Stimulated activated CD8-positive, alpha-beta memory T cell treated with anti-CD3 and anti-CD28 coated beads, Interleukin-15, amount 100 ng/mL, for 4 hours (primary cell): ENCODE measurements at regions not wholly inside any gene's neighbourhood (a gene's known extent, or its start where the extent isn't known, plus 50 kb on each side); places are given as distances from the start of the nearest gene placed in this dataset.

ENCODE experiments used
- DNase-seq, 2 donors: peaks; one replicate each; pipeline ENCODE4 v3.0.0-alpha.2; 2020; ENCODE audit warnings: low read depth in 2 of 2

DNA sequence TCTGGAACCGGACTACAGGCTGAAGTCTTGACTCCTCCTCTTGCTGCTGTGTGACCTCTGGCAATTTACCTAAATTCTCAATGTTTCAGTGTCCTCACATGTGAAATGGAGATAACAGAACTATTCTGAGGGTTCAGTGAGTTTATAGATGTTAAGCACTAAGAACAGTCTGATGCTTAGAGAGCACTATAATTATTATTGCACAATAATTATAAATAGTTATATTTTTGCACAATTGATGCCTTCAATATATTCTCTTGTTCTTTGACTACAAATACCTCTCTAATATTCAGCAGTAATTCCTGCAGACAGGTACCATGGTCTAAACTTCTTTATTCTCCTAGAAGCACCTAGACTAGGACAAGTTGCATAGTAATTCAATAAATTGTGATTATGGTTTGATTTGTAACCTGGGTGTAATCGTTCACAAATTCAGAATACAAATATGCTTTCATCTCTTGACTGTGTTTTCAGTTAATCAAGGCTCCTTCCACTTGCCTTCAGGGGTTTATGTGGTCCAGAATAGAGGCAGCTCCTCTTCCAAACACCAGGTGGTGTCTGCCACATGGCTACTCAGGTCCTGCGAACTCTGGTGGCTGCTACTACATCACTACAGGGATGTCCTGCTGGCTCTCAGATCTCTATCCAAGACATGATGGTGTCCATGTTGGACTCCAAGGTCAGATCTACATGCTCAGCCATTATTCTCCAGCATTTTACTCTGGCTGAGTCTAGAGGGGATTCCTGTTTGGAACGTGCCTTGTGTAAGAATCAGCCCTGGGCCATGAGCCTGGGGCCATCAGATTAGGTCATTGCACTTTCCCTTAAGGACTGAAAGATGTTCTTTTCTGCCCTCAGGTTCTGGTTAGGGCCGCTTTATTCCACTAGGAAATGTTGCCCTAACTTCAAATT is 103.4 kb downstream of the QRFPR start:
- DNase-seq: no peak

DNA sequence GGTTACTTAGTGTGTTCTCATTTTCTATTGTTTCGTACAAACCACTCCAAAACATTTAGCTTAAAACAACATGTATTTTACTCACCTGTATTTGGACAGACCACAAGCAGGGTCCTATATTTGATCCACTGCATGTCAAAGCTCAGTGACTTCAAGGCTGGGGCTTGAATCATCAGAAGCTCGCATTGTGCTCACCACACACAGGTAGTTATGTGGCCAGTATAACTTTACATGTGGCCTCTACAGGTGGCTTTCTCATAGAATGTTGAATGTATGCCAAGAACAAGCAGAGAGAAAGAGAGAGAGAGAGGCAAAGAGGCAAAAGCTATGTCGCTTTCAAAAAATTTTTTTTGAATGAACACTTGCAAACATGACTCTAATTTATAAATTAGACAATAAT is 107.6 kb downstream of the QRFPR start:
- DNase-seq: no peak

DNA sequence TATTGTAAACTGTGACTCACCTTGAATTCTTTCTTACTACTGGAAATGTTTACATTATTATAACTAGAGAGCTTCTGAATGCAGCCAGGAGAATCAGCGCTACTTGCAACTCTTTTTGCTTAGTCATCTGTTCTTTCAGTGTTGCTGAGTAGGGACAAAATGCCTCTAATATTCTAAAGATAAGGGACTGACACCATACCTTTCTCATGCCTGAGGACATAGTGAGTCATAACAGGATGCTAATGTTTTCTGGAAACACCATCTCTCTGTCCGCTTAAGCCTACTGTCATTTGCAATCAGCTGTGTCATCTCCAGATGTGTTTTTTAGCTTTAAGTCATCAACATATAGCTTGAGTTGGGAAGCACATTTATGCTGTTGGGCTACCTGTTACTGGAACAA is 108.3 kb downstream of the QRFPR start:
- no peak for DNase-seq

- DNase-seq: no peak
Measured at GRCh38 chr4:121270389-121270788, 106.3 kb upstream of the TNIP3 start.

DNA sequence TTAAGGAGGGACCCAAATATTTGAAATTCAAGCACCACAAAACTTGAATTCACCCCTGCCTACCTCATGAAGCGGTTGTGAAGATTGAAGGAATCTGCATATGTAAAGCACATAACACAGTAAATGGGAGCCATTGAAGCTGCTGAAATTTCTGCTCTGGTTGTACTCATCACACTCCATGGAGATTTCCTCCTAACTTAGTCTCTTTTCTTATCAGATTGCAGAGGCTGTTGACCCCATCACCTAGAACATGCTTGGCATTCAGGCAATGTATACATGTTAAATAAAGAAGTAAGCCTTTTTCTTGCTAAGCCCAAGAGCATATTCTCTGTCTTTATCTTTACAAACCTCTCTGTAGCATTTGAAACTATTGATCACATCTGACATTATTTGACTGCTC is 104.9 kb upstream of the TNIP3 start:
- no peak for DNase-seq

- no peak for DNase-seq
Measured at GRCh38 chr4:121266982-121267381, 102.9 kb upstream of the TNIP3 start.

DNA sequence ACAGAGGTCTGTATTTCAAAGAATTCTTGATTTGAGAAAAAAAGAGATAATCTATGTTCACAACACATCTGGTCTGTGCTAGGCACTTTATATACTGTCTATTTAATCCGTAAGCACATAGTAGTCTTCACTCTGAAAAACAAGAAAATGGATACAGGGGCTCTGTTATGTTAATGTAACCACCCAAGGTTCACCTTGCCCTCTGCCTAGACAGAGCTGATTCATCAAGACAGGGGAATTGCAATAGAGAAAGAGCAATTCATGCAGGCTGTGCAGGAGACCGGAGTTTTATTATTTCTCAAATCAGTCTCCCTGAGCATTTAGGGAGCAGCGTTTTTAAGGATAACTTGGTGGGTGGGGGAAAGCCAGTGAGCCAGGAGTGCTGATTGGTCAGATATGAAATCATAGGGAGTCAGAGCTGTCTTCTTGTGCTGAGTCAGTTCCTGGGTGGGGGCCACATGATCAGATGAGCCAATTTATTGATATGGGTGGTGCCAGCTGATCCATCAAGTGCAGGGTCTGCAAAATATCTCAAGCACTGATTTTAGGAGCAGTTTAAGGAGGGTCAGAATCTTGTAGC is 92.9 kb upstream of the TNIP3 start:
- no peak for DNase-seq

DNA sequence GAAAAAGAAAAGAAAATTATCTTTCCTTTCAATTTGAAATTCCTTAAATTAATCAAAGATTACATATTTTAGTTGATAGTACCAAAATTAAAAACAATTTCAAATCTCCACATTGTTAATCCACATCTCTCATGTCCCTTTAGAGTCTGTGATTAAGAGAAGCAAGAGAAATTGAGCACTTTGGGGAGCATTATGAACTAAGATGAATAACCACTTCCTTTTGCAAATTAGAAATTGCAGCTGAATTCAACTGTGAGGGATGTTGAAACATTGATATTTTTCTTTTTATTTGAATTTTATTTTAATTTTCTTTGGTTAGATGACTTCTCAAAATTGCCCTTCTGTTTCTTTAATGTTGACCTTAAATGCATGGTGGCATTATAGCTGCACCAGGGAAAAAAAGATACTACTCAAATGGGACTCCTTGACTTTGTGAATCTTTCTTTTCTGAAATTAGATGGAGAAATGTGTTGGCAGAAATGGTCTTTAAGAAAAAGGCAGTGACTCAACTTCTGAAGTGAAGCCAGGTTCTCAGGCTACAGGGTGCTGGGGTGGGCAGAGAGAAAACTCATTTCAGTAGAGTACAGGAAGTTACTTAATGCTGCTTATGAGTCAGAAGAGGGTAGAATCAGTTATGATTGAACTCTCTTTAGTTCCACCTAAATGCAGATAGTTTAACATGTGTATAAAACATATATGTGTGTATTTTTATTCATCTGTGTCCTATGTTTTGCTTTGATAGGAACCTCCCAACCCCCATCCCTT is 92.0 kb upstream of the TNIP3 start:
- peak in 1 of 2 donors; percentile 39 for DNase-seq

DNA sequence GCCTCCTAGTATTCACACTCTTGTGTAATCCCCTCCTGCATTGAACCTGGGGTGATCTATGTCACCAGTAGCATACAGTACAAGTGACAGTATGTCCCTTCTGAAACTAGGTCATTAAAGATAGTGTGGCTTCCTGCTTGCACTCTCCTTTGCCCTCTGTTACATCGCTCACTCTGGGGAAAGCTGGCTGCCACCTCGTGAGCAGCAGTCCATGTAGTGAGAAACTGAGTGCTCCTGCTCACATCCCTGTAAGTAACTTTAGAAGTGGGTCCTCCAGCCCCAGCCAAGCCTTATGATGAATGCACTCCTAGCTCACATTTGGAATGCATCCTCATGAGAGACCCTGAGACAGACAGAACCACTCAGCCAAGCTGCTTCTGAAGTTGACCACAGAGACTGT is 89.8 kb upstream of the TNIP3 start:
- no peak for DNase-seq

DNA sequence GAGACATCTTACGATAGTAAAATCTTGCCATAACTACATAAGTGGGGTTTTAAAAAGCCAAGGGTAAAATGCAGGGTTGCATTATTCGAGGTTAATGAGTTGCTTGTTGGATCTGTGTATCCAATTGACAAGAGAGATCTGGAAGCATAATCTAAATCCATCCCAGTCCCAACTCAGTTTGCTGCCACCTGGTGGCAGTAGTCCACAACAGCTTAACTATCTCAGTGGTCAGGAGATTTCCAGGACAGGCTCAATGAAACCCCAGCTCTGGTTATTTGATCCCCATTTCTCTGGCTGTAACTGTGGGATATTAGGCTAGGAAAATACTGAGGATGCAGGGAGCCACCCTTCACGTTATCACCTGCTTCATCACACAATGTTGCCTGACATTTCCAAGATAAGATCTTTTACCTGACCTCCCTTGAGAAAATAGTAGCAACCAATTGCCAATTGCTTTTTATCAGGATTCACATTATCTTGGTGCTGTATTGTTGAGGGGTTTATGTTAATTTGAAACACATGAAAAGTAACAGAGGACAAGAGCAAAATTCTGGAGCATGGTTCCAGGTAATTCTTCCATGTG is 88.2 kb upstream of the TNIP3 start:
- peak in 1 of 2 donors; percentile 10 for DNase-seq

GRCh38 chr4:121248747-121249146 is 84.6 kb upstream of the TNIP3 start:
- no peak for DNase-seq

DNA sequence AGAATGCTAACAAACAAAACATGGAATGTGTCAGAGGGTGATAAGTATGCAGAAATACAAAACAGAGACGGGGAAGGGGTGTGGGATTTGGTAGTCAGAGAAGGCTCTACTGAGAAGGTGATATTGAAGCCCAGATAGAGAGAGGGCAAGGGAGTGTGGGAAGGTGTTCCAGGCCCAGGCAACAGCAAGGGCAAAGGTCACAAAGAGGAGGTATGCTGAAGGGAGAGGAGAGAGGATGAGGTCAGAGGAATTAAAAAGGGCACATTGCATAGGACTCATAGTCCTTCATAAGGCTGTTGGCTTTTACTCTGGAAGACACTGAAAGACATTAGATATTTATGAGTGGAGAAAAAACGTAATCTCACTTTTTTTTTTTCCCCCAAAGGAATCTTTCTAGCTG is 82.6 kb upstream of the TNIP3 start:
- no peak for DNase-seq

- DNase-seq: no peak
Measured at GRCh38 chr4:121243485-121243884, 79.4 kb upstream of the TNIP3 start.

- no peak for DNase-seq
Measured at GRCh38 chr4:121242188-121242750, 78.1 kb upstream of the TNIP3 start.

GRCh38 chr4:121239951-121240350 is 75.8 kb upstream of the TNIP3 start:
- no peak for DNase-seq

DNA sequence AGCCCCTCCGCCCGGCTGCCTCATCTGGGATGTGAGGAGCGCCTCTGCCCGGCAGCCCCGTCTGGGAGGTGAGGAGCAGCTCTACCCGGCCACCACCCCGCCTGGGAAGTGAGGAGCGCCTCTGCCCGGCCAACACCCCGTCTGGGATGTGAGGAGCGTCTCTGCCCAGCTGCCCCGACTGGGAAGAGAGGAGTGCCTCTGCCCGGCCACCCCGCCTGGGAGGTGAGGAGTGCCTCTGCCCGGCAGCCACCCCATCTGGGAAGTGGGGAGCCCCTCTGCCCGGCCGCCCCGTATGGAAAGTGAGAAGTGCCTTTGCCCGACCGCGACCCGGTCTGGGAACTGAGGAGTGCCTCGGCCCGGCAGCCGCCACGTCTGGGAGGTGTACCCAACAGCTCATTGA is 74.3 kb upstream of the TNIP3 start:
- DNase-seq: no peak

DNA sequence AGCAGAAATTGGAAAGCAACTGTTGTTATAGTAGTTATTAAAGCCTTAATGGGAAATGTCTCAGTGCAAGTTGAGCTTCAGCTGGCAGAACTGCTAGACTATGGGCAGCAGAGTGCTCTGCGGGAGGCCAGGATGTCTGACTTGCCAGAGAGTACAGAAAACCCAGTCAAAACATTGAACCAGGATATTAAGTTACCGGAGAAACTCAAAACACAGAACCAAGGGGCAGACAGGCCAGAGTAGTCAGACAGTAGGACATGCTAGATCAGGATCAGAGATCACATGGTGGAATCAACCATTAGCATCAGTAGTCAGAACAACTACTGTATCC is 72.9 kb upstream of the TNIP3 start:
- no peak for DNase-seq

DNA sequence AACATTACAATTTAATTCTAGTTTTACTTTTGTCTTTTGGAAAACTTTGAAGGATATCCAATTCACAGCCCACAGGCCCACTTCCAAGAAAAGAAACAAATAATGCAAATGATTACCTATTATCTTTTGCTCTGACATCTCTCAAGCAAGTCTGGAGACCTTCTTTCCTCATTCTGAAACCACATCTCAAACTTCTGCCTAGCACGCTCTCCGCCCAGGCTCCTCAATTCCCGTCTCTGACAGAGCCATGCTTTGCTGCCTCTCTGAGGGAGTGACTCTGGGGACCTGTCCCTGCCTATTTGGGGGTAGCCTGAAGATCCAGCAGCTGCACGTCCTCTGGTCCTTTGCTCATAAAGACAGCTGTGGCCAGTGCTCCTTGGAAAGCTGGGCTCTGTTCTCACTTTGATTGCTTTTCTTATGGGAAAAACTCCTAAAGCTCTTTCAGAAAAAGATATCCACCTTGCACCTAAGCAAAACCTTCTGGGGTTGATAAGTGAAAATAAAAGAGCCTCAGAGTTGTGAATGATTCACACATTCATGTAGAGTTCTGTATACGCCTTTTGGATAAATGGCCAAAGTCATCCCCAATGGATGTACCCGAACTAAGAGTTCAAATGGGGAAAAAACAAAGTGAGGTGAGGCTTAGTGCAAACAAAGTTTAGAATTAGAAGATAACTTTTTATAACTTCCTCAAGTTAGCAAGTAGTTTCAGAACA is 72.4 kb upstream of the TNIP3 start:
- no peak for DNase-seq

DNA sequence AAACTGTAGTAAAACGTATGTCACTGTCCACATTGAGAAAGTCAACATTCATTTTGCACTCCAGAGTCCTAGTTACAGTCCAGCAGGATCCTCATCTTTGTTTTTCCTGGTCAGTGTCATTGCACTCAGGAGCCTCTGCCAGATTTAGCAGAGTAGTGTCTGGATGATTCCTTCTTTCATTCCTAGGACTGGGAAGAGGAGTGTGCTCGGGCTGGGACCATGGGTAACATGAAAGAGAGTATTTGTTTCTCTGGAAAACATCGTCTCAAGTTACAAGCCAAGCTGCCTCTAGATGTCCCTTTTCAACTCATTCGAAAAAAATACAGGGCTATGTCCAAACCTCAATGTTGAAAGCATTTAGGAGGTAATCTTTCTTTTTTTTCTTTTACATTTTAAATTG is 69.9 kb upstream of the TNIP3 start:
- no peak for DNase-seq

DNA sequence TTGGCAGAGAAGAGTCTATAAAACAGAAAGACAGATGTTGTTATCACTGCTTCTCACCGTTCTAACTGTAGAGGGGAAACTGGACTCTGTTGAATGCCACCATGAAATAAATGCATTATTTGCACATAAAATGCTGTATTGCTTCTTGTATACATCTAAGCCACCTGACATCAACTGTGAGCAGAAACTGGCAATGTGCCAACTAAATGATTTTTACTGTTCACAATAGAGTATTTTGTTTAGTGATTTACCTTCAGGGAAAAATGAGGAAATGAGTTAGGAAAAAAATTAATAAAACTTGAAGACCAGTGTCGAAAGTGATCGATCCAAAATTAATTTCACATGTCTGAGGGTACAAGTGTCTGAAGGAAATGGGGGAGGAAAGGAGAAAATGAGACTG is 65.9 kb upstream of the TNIP3 start:
- no peak for DNase-seq

DNA sequence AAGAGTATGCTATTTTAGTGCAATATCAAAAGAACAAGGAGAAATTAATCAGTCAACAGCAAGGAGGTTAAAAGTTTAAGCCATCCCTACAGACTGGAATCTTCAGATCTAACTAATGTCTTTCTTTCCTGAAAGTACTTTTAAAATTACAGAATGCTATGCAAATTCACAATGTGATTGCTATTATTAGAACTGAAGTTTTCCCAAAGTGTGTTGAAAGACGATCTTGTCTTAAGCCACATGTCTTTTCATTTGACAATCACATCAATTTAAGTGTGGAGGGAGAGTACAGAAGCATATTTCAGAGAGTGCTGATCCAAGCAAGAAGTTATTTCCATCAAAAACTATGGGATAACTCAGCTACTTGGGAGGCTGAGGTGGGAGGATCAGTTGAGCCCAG is 64.7 kb upstream of the TNIP3 start:
- no peak for DNase-seq
